ENCODE measurements at regions not wholly inside any gene's neighbourhood (a gene's known extent, or its start where the extent isn't known, plus 50 kb on each side); places are given as distances from the start of the nearest gene placed in this dataset.

- TF ChIP-seq CTCF (IDR thresholded peaks at IDR 0.05; ENCODE audit: insufficient read depth, missing control alignments) = no peak
- DNase-seq (ENCODE audit: insufficient read length, low spot score) (no peak), FAIRE-seq (no peak)
Observed at GRCh38 chr9:126127591-126127990, 199.0 kb upstream of the MVB12B start.

GRCh38 chr9:126128494-126129142 is 198.0 kb upstream of the MVB12B start:
- TF ChIP-seq CTCF (IDR thresholded peaks at IDR 0.05; ENCODE audit: insufficient read depth, missing control alignments) = no peak
- DNase-seq (ENCODE audit: insufficient read length, low spot score) = no peak
- no peak for FAIRE-seq

GRCh38 chr9:126131066-126132010 is 195.3 kb upstream of the MVB12B start:
- TF ChIP-seq CTCF (IDR thresholded peaks at IDR 0.05; ENCODE audit: insufficient read depth, missing control alignments) = no peak
- no peak for FAIRE-seq
- no peak for DNase-seq (ENCODE audit: insufficient read length, low spot score)

DNA sequence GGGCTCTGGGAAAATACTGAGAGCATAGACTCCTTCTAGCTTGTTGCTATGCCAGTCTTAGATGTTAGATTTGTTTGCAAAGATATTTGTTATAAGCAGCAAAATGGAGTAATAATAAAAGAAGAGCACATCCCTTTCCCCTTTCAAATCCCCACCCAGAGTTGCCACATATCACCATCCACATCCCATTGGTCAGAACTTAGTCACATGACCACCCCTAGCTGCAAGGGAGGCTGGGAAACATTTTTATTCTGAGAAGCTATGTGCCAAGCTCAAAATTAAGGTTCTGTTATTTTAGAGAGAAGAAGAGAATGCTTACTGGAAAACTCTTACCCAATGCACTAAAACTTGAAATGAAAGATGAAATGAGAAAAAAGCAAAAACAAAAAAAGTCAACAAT is 193.9 kb upstream of the MVB12B start:
- no peak for TF ChIP-seq CTCF (IDR thresholded peaks at IDR 0.05; ENCODE audit: insufficient read depth, missing control alignments)
- FAIRE-seq = no peak
- no peak for DNase-seq (ENCODE audit: insufficient read length, low spot score)

DNA sequence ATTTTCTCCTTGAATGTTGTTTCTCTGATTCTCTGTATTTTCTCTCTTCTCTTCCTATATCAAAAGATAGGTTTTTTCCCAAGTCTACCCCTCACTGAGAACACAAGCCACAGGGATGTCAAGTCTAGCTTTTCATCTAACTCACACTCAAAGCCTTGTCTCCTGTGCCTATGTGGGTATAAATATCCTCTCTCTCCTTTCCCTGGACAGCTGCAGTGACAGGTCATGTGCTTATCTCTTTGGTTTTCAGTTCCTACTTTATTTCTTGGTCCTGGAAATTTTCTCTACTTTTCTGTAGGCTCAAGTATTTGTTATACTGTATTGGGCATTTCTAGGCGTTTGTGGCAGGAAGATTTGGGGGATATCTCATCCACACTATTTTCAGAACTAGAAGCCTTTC is 182.4 kb upstream of the MVB12B start:
- no peak for FAIRE-seq

DNA sequence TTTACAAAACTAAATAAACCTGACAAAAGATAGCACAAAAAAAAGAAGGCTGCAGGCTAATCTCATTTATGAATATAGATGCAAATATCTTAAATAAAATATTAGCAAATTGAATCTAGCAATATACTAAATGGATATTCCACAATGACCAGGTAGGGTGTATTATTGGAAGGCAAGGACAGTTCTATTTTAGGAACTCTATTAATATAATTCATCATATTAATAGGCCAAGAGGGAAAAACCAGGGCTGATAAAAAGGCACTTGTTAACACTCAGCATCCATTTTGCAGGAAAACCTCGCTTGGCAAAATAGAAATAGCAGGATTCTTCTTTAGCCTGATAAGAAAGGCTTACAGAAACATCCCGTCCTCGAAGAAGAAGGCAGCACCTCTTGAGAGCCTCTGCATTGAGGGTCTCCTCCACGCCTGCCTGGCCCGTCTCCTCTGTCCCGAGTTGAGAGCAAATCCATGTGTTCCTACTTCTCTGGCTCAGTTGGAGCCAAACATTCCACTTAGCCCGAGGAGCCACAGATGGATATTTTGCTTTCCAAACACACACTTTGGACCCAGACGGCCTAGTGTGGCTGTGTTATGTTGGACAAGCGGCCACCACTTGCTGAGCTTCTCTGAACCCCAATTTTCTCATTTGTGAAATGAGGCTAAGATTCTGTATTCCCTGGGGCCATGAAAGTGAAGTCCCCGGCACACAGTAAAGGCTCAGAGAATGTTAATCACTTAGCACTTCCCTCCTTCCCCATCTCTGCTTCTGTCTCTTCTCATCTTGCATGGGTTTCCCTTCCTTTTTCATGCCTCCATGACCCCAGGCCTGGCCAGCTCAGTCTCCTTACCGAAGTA is 181.8 kb upstream of the MVB12B start:
- no peak for TF ChIP-seq CTCF (IDR thresholded peaks at IDR 0.05; ENCODE audit: insufficient read depth, missing control alignments)
- DNase-seq (ENCODE audit: insufficient read length, low spot score) (no peak), FAIRE-seq (no peak)

More for the DNA sequence above, 182.4 kb upstream of the MVB12B start:
- TF ChIP-seq CTCF (IDR thresholded peaks at IDR 0.05; ENCODE audit: insufficient read depth, missing control alignments) = no peak
- DNase-seq (ENCODE audit: insufficient read length, low spot score) = no peak

Data from D721Med (cell line).